GM12878 (cell line): ENCODE measurements at regions not wholly inside any gene's neighbourhood (a gene's known extent, or its start where the extent isn't known, plus 50 kb on each side); places are given as distances from the start of the nearest gene placed in this dataset.

Experiments
- CTCF ChIP-seq, 3 experiments: IDR thresholded peaks in 2 of 3; conservative IDR thresholded peaks in 1 of 3; 2 replicates each; pipeline ENCODE4 v1.5.1; 2011; ENCODE audit warnings: low read depth in 3 of 3, low read length in 3 of 3, mild to moderate bottlenecking in 3 of 3, control low read depth in 2 of 3, moderate library complexity in 2 of 3, inconsistent platforms in 1 of 3, mixed read lengths in 1 of 3; ENCODE audit not compliant: control insufficient read depth in 2 of 3, insufficient read depth in 1 of 3; ENCODE audit errors: extremely low read depth in 1 of 3
- EP300 ChIP-seq, 2 experiments: fragments of 150-350 bp in 1 of 2; IDR thresholded peaks; 2 replicates each; pipeline ENCODE4 v1.6.1; 2011 to 2012; ENCODE audit warnings: low read depth in 2 of 2, low read length in 2 of 2, borderline replicate concordance in 1 of 2, improper control_type of control experiment in 1 of 2, inconsistent platforms in 1 of 2; ENCODE audit not compliant: control insufficient read depth in 1 of 2
- ESRRA ChIP-seq: IDR thresholded peaks from 2 replicates; pipeline ENCODE4 v1.6.1; 2012; ENCODE audit warnings: mild to moderate bottlenecking, low read length, improper control_type of control experiment
- LARP7 ChIP-seq: fragments of 450-650 bp; IDR thresholded peaks from 2 replicates; pipeline ENCODE4 v1.6.1; 2017; ENCODE audit warnings: mild to moderate bottlenecking
- SMAD1 ChIP-seq: fragments of 450-650 bp; IDR thresholded peaks from 2 replicates; pipeline ENCODE4 v1.6.1; 2018; ENCODE audit warnings: mild to moderate bottlenecking, low read depth; ENCODE audit not compliant: partially characterized antibody
- TCF7 ChIP-seq: IDR thresholded peaks from 2 replicates; pipeline ENCODE4 v1.6.1; 2014; ENCODE audit warnings: antibody characterized with exemption, borderline replicate concordance
- TF ChIP-seq, protein P1 (sequence below): IDR thresholded peaks from 2 replicates; pipeline ENCODE4 v1.6.1; 2011; ENCODE audit warnings: low read depth, mild to moderate bottlenecking, low read length, moderate library complexity, borderline replicate concordance; ENCODE audit errors: extremely low read depth
- TF ChIP-seq, protein P2 (sequence below): IDR thresholded peaks from 2 replicates; pipeline ENCODE4 v1.6.1; 2012; ENCODE audit warnings: mild to moderate bottlenecking, low read depth, low read length

GRCh38 chrX:54641530-54641929, 111.5 kb downstream of the GNL3L start:
- TF ChIP-seq, protein P1, sequence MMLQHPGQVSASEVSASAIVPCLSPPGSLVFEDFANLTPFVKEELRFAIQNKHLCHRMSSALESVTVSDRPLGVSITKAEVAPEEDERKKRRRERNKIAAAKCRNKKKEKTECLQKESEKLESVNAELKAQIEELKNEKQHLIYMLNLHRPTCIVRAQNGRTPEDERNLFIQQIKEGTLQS: no peak
- TF ChIP-seq, protein P2, sequence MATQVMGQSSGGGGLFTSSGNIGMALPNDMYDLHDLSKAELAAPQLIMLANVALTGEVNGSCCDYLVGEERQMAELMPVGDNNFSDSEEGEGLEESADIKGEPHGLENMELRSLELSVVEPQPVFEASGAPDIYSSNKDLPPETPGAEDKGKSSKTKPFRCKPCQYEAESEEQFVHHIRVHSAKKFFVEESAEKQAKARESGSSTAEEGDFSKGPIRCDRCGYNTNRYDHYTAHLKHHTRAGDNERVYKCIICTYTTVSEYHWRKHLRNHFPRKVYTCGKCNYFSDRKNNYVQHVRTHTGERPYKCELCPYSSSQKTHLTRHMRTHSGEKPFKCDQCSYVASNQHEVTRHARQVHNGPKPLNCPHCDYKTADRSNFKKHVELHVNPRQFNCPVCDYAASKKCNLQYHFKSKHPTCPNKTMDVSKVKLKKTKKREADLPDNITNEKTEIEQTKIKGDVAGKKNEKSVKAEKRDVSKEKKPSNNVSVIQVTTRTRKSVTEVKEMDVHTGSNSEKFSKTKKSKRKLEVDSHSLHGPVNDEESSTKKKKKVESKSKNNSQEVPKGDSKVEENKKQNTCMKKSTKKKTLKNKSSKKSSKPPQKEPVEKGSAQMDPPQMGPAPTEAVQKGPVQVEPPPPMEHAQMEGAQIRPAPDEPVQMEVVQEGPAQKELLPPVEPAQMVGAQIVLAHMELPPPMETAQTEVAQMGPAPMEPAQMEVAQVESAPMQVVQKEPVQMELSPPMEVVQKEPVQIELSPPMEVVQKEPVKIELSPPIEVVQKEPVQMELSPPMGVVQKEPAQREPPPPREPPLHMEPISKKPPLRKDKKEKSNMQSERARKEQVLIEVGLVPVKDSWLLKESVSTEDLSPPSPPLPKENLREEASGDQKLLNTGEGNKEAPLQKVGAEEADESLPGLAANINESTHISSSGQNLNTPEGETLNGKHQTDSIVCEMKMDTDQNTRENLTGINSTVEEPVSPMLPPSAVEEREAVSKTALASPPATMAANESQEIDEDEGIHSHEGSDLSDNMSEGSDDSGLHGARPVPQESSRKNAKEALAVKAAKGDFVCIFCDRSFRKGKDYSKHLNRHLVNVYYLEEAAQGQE: no peak
- TF ChIP-seq ESRRA (no peak), CTCF (IDR thresholded peaks at IDR 0.05 in 2 of 3, conservative IDR thresholded peaks at IDR 0.05 in 1 of 3; ENCODE audit: control insufficient read depth in 2 of 3, extremely low read depth in 1 of 3, insufficient read depth in 1 of 3, low read depth in 3 of 3, low read length in 3 of 3) (no peak), LARP7 (no peak), SMAD1 (no peak), EP300 (IDR thresholded peaks at IDR 0.05; ENCODE audit: borderline replicate concordance in 1 of 2, control insufficient read depth in 1 of 2, low read depth in 2 of 2, low read length in 2 of 2) (no peak), TCF7 (no peak)
